Right ventricle myocardium superior (tissue), 1 donor: ENCODE measurements at regions not wholly inside any gene's neighbourhood (a gene's known extent, or its start where the extent isn't known, plus 50 kb on each side); places are given as distances from the start of the nearest gene placed in this dataset.
A peak's percentile ranks its signal among the peaks of the same experiment; 100 is the strongest.

Experiments used
- ATAC-seq: fragments of 200-7000 bp; cut with Tn5 transposase; one replicate; pipeline ENCODE4 v1.9.1; 2020; ENCODE audit warnings: mild to moderate bottlenecking; ENCODE audit not compliant: poor library complexity
- DNase-seq: peaks from one replicate; pipeline ENCODE4 v3.0.0-alpha.2; 2020
- intact Hi-C: fragments of 100-400 bp; cut with DNase I; formaldehyde crosslinking; loops from one replicate; pipeline ENCODE4 v1.11.2; 2022
- donor health status: DM: no; HTN: yes; CAD: no; lungs with severe emphysema.

DNA sequence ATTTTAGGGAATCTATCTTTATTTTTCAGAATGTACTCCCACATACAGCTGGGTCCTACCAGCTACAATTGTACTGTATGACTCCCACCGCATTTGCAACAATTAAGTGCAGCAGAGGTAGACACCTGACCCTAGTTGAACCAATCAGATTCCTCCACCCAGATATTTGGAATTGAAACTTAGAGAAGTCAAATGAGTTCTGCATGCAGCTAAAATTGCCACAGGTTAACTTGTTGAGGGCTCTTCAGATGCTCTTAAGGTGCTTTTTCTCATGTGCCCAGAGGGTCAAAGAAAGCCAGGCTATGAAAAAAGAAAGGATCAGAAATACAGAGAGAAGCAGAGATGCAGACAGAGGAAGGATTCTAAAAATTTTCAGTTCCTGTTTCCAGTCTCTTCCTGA lies 68.0 kb upstream of the TES start:
- intact Hi-C loops = no loop called here
- DNase-seq = no peak
- ATAC-seq = no peak

DNA sequence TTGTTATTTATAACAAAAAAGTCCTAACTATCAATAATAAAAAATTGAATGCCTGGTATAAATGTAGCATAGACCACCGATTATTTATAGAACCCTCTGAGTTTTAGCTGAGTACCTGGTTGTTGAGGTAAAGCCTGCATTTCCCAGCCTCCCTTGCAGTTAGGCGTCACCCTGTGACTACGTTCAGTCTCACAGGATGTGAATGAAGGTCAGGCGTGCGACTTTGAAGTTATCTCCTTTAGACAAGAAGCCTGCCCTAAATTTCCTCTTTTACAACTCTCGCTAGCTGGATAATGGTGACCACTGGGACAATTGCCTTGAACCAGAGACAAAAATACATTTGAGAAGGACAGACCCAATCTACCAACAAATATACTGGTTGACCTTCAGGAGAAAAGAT lies 67.5 kb upstream of the TES start:
- DNase-seq (no peak), ATAC-seq (no peak)
- intact Hi-C loops = no loop called here

DNA sequence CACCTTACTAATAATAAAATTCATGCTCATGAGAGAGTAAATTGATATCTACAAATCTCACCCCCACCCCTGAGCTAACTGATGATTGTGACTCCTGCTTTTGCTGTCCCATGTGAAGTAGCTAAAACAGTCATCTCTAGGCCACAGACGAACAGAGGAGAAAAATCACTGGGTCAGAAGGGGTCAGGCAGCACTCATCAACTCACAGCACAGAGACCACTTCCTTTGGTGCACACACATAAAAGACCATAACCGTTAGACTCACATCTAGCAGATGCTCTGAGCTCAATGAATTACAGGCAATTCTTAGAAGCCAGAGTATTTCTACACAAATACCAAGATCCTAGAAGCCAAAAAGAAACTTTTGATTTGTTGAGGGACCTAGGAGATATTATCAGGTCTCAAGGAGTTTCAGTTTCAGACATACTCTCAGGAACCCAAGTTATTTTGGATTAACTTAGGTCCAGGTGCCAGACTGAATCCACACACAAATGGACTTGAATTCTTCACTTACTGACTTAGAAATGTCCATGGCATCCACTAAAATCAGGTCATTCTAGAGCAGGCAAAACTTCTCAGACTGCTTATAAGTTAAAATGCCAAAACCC lies 65.0 kb upstream of the TES start:
- ATAC-seq = no peak
- intact Hi-C loops = no loop called here
- no peak for DNase-seq

DNA sequence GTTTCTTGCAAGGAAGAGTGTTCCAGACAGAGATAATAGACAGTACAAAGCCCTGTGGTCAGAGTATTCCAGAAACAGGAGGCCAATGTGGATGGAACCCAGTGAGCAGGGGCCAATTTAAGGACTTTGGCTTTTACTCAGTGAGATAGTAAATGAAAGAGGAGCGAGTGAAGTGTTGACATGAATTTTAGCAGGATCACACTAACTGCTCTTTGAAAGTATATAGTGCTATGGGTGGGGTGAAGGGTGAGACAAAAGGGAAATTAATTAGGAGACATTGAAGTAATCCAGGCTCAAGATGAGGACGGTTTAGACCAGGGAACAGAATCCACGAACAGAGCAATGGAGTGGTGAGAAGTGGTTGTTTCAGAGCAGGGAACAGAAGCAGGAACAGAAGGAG lies 62.2 kb upstream of the TES start:
- no peak for DNase-seq
- intact Hi-C loops = no loop called here
- ATAC-seq = peak; percentile 55

DNA sequence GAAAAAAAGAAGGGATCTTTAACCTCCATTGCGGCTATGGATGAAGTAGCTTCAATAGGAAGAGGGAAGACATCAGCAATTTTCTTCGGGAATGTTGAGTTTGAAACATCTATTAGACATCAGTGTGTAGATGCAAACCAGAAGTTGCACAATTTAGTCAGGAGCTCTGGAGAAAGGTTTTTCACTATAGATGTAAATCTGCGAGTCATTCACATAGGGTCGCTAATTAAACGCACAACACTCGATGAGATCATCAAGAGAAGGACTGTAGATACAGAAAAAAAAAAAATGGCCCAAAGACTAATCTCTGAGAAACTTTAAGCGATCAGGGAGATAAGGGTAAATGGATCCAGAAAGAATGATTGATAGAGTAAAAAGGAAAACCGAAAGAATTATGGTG lies 61.7 kb upstream of the TES start:
- intact Hi-C loops = no loop called here
- DNase-seq = no peak
- no peak for ATAC-seq

DNA sequence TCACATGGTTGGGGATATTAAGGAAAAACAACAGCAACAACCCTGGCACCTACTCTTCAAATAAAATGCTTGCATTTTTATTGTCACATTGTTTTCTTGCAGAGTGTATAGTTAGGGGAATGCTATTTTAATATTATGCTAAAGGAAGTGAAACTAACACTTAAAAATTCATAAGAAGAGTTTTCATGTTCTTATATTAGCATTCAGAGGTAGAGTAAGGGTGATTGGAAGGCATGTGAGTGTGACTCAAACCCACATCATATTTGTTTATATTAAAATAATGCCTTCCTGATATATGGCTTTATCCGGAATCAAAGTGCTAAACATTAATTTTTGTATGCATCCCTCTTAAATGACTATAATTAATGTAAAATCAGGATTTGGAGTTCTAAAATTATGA lies 59.8 kb upstream of the TES start:
- ATAC-seq = no peak
- intact Hi-C loops = no loop called here
- DNase-seq = no peak

DNA sequence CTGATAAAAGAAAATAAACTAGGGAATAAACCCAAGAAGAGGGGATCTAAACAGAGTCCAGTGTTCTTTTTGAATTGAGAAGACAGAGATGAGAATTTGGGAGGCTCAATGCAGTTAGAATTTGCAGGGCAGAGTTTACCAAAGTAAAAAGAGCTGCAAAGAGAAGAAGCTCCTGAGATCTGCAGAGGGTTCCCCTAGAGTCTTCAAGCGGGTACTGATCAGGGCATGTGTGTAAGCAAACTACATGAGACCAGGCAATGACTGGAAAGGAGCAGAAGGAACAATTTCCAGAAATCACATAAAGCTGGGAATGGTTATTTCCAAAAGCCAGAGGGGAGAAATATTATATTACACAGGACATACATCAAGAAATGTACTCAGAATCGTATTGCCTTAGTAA lies 58.1 kb upstream of the TES start:
- DNase-seq = no peak
- intact Hi-C loops = no loop called here
- ATAC-seq = no peak

DNA sequence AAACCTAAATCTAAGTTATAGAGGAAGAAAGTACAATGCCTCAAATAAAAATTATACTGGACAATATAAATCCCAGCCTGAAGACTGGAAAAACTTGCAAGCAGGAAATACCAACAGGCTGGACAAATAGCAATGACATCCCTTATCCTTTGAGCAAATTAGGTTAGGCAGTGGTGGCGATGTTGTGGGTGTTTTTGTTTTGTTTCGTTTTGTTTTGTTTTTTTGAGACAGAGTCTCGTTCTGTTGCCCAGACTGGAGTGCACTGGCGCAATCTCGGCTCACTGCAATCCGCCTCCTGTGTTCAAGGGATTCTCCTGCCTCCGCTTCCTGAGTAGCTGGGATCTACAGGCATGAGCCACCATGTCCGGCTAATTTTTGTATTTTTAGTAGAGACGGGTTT lies 57.3 kb upstream of the TES start:
- ATAC-seq (no peak), DNase-seq (no peak)
- intact Hi-C loops = no loop called here

DNA sequence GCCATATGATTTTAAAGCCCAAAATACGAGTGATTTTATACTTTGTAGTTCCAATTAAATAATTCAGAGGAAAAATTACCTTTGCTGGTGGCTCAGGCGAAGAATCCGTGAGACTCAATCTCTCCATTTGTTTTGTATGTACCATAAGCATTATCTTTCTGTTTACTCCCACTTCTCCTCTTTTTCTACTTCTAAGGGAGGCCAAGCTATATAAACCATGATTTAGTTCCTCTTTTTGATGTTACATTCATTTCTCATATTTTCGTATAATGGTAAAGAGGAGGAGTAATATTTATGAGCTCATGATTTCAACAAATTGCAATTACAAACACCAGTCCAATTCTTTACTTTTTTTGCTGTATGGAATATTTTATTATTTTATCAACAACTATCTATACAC lies 50.6 kb upstream of the TES start:
- intact Hi-C loops = no loop called here
- DNase-seq = no peak

More for the DNA sequence above, 50.6 kb upstream of the TES start:
- ATAC-seq = no peak
